ENCODE measurements at regions not wholly inside any gene's neighbourhood (a gene's known extent, or its start where the extent isn't known, plus 50 kb on each side); places are given as distances from the start of the nearest gene placed in this dataset.

DNA sequence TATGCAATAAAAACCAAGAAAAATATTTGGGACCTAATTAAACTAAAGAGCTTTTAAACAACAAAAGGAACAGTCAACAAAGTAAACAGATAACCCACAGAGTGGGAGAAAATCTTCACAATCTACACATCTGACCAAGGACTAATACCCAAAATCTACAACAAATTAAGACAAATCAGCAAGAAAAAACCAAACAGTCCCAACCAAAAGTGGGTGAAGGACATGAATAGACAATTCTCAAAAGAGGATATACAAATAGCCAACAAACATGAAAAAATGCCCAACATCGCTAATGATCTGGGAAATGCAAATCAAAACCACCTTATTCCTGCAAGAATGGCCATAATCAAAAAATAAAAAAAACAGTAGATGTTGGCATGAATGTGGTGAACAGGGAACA lies 250.1 kb downstream of the C1D start:
- no peak for DNase-seq
- no peak overlapping the region for H3K4me3 ChIP-seq
- H3K27me3 ChIP-seq = no peaks in the 10 kb centered on the region
- intact Hi-C loops (cut with DNase I; ENCODE audit: low total_unique reads) = no loop called here
- no peak for ATAC-seq
- no peaks in the 10 kb centered on the region for H3K4me1 ChIP-seq
- in situ Hi-C loops (cut with MboI; ENCODE audit: low sequenced_read_pairs in 4 of 4) = no loop called here
- H3K27ac ChIP-seq = no peak overlapping the region
- H3K9me3 ChIP-seq = no peaks in the 10 kb centered on the region
- H3K36me3 ChIP-seq = no peaks in the 10 kb centered on the region
- TF ChIP-seq, protein P1, sequence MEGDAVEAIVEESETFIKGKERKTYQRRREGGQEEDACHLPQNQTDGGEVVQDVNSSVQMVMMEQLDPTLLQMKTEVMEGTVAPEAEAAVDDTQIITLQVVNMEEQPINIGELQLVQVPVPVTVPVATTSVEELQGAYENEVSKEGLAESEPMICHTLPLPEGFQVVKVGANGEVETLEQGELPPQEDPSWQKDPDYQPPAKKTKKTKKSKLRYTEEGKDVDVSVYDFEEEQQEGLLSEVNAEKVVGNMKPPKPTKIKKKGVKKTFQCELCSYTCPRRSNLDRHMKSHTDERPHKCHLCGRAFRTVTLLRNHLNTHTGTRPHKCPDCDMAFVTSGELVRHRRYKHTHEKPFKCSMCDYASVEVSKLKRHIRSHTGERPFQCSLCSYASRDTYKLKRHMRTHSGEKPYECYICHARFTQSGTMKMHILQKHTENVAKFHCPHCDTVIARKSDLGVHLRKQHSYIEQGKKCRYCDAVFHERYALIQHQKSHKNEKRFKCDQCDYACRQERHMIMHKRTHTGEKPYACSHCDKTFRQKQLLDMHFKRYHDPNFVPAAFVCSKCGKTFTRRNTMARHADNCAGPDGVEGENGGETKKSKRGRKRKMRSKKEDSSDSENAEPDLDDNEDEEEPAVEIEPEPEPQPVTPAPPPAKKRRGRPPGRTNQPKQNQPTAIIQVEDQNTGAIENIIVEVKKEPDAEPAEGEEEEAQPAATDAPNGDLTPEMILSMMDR (IDR thresholded peaks at IDR 0.05 in 4 of 5, conservative IDR thresholded peaks at IDR 0.05 in 1 of 5) = no peak
- no peak for TF ChIP-seq POLR2A (IDR thresholded peaks at IDR 0.05)

DNA sequence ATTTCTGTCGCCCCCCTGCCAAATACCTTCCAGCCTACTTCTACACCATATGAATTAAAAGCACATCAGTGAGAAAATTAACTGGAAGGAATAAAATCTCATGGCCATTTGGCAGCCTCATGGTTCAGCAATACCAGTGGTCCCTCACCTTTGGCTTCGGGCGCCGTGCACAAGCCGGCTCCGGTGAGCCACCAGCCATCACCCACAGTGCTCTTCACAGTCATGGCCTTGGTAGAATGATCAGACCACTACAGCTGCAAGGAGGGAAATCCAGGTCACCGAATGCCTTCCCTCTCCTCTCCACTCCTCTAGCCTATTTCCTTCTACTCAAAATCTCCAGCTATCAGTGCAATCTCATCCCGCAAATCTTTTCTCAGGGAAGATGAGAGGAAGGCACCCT lies 239.1 kb downstream of the C1D start:
- Histone ChIP-seq H3K36me3 (no peaks in the 10 kb centered on the region), H3K4me1 (no peaks in the 10 kb centered on the region), H3K9me3 (no peaks in the 10 kb centered on the region), H3K27me3 (no peaks in the 10 kb centered on the region), H3K4me3 (no peak overlapping the region), H3K27ac (no peak overlapping the region)
- in situ Hi-C loops (cut with MboI; ENCODE audit: low sequenced_read_pairs in 4 of 4) = no loop called here
- TF ChIP-seq, protein P1 (IDR thresholded peaks at IDR 0.05 in 4 of 5, conservative IDR thresholded peaks at IDR 0.05 in 1 of 5) = no peak
- no peak for TF ChIP-seq POLR2A (IDR thresholded peaks at IDR 0.05)
- ATAC-seq (no peak), DNase-seq (no peak)
- intact Hi-C loops (cut with DNase I; ENCODE audit: low total_unique reads) = no loop called here

DNA sequence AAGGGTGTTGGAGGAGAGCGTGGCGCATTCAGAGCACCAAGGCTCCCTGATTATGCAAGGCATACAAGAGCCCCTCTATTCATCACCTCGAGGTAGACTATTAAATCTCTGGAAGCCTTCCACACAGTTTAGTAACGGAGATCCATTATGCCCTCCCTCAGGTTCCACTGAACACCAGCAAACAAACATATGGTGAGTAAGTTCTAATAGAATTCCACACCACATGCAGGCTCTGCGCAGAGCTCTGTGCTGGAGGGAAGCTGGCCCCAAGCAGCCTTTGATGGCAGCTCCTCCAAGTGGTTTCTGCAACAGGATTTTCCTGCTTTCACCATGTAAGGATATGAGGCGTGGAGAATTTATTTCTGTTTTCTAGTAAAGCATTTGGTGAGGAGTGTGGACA lies 238.6 kb downstream of the C1D start:
- H3K27ac ChIP-seq = no peak overlapping the region
- H3K4me1 ChIP-seq = no peaks in the 10 kb centered on the region
- no peak for TF ChIP-seq POLR2A (IDR thresholded peaks at IDR 0.05)
- TF ChIP-seq, protein P1 (IDR thresholded peaks at IDR 0.05 in 4 of 5, conservative IDR thresholded peaks at IDR 0.05 in 1 of 5) = no peak
- H3K36me3 ChIP-seq = no peaks in the 10 kb centered on the region
- no peak overlapping the region for H3K4me3 ChIP-seq
- in situ Hi-C loops (cut with MboI; ENCODE audit: low sequenced_read_pairs in 4 of 4) (no loop called here), intact Hi-C loops (cut with DNase I; ENCODE audit: low total_unique reads) (no loop called here)
- ATAC-seq (no peak), DNase-seq (no peak)
- no peaks in the 10 kb centered on the region for H3K9me3 ChIP-seq
- H3K27me3 ChIP-seq = no peaks in the 10 kb centered on the region

DNA sequence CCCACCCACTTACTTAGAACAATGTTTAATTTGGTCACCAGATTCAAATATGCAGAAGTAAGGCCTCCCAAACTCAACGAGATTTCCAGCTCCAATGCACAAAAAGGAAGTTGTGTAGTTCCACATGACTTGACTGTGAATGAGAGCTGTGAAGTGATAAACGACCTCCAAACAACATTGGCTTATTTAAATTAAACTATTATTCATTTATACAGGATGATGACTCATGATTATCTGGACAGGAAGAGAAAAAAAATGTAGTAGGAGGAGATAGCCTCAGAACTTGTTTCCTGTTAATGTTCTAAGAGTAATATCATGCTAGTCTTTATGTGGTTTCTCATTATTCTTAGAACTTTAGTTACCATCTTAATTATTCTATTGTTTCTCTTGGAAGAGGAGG lies 237.3 kb downstream of the C1D start:
- Histone ChIP-seq H3K4me1 (no peaks in the 10 kb centered on the region), H3K27ac (no peak overlapping the region), H3K4me3 (no peak overlapping the region), H3K36me3 (no peaks in the 10 kb centered on the region), H3K27me3 (no peaks in the 10 kb centered on the region), H3K9me3 (no peaks in the 10 kb centered on the region)
- in situ Hi-C loops (cut with MboI; ENCODE audit: low sequenced_read_pairs in 4 of 4) = loop anchor here in 1 of 4 donors (25.0 kb wide), 1 partner anchor 1238 kb away; no protein-coding TSS in a partner anchor
- ATAC-seq (no peak), DNase-seq (no peak)
- no peak for TF ChIP-seq POLR2A (IDR thresholded peaks at IDR 0.05)
- TF ChIP-seq, protein P1 (IDR thresholded peaks at IDR 0.05 in 4 of 5, conservative IDR thresholded peaks at IDR 0.05 in 1 of 5) = no peak
- intact Hi-C loops (cut with DNase I; ENCODE audit: low total_unique reads) = no loop called here

DNA sequence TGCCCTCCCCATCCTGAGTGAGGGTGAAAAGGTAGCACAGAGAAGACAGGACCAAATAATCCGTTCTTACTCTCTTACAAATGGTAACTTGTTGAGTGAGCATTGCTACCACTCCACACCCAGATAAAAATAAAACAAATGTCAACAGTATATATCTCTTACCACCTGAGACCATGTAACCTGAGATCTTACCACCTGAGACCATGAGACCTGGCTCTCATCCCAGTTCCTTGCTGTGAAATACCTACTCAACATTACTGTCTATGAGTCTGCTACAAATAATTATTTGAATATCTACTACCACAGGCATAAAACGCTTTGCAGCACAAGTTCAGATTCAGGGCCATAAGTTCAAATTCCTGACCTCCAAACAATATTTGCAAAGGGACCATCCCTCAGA lies 234.7 kb downstream of the C1D start:
- in situ Hi-C loops (cut with MboI; ENCODE audit: low sequenced_read_pairs in 4 of 4) (loop anchor here in 1 of 4 donors (25.0 kb wide), 1 partner anchor 1241 kb away; no protein-coding TSS in a partner anchor), intact Hi-C loops (cut with DNase I; ENCODE audit: low total_unique reads) (no loop called here)
- Histone ChIP-seq H3K4me3 (no peak overlapping the region), H3K9me3 (no peaks in the 10 kb centered on the region), H3K4me1 (no peaks in the 10 kb centered on the region), H3K27me3 (no peaks in the 10 kb centered on the region), H3K36me3 (no peaks in the 10 kb centered on the region), H3K27ac (no peak overlapping the region)
- TF ChIP-seq POLR2A (IDR thresholded peaks at IDR 0.05) = no peak
- TF ChIP-seq, protein P1 (IDR thresholded peaks at IDR 0.05 in 4 of 5, conservative IDR thresholded peaks at IDR 0.05 in 1 of 5) = no peak
- DNase-seq = no peak
- no peak for ATAC-seq

All from gastrocnemius medialis (tissue), 4 donors.